ENCODE measurements at regions not wholly inside any gene's neighbourhood (a gene's known extent, or its start where the extent isn't known, plus 50 kb on each side); places are given as distances from the start of the nearest gene placed in this dataset.

DNA sequence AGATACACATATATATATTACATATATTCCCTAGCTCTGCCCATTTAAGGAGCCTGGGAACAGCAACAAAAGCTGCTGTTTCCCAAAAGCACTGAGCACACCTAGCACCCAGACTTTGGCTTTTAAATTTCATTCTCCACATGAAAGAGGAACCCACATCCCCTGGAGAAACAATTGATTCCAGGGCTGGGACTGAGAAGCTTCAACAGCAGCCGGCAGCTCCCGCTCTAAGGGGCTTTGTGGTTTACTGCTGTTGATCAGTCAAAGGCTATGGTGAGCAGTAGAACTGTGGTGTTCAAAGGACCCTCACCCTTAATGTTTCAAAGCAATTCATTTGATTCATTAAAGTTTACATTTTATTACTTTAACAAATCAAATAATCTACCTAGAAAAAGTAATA lies 83.3 kb upstream of the SLC66A3 start:
- no peak for FAIRE-seq
- CTCF ChIA-PET (ENCODE audit: partially characterized antibody) = interaction anchor here (0.5 to 5.9 kb wide), 21 partner anchors 9 to 272 kb away, joined by 3 to 47 read pairs (median 3); no protein-coding TSS in a partner anchor
- no peaks in the 10 kb centered on the region for H3K9me3 ChIP-seq (ENCODE audit: insufficient read depth in 2 of 2, low read depth in 1 of 2, low read length in 1 of 2)
- TF ChIP-seq SIN3A (conservative IDR thresholded peaks at IDR 0.05 in 1 of 2, IDR thresholded peaks at IDR 0.05 in 1 of 2; ENCODE audit: low read depth in 1 of 2, low read length in 2 of 2) (no peak), CBX8 (IDR thresholded peaks at IDR 0.05; ENCODE audit: borderline replicate concordance, low read depth, low read length) (no peak), POU5F1 (IDR thresholded peaks at IDR 0.05; ENCODE audit: low read depth, low read length) (no peak), HDAC2 (IDR thresholded peaks at IDR 0.05; ENCODE audit: borderline replicate concordance in 1 of 2, low read depth in 2 of 2, low read length in 2 of 2) (no peak), JUND (IDR thresholded peaks at IDR 0.05; ENCODE audit: low read length) (no peak), BRCA1 (IDR thresholded peaks at IDR 0.05; ENCODE audit: low read depth, low read length) (no peak), SAP30 (IDR thresholded peaks at IDR 0.05; ENCODE audit: insufficient read depth, insufficient replicate concordance, low read length) (no peak), HDAC6 (IDR thresholded peaks at IDR 0.05; ENCODE audit: low read depth, low read length) (no peak), KDM1A (IDR thresholded peaks at IDR 0.05; ENCODE audit: borderline replicate concordance, low read length) (no peak), NANOG (IDR thresholded peaks at IDR 0.05; ENCODE audit: insufficient read depth, low read depth, low read length, poor library complexity, severe bottlenecking) (no peak), CTBP2 (IDR thresholded peaks at IDR 0.05; ENCODE audit: borderline replicate concordance, insufficient read depth, insufficient read length, low read length) (no peak)
- TF ChIP-seq, protein P1, sequence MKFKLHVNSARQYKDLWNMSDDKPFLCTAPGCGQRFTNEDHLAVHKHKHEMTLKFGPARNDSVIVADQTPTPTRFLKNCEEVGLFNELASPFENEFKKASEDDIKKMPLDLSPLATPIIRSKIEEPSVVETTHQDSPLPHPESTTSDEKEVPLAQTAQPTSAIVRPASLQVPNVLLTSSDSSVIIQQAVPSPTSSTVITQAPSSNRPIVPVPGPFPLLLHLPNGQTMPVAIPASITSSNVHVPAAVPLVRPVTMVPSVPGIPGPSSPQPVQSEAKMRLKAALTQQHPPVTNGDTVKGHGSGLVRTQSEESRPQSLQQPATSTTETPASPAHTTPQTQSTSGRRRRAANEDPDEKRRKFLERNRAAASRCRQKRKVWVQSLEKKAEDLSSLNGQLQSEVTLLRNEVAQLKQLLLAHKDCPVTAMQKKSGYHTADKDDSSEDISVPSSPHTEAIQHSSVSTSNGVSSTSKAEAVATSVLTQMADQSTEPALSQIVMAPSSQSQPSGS (IDR thresholded peaks at IDR 0.05; ENCODE audit: low read length) = no peak

More for the DNA sequence above, 83.3 kb upstream of the SLC66A3 start:
- no peak for DNase-seq (ENCODE audit: low read depth in 1 of 2, low spot score in 2 of 2)
- Histone ChIP-seq H3K9ac (replicated peaks in 1 of 4; ENCODE audit: extremely low read depth in 1 of 4, low read depth in 3 of 4, low read length in 3 of 4) (no peak overlapping the region), H4K5ac (ENCODE audit: insufficient read length, low read depth, low read length) (no peak overlapping the region), H2BK15ac (ENCODE audit: low read length) (no peak overlapping the region), H3K18ac (ENCODE audit: extremely low read depth, low read length) (no peak overlapping the region), H3K79me1 (ENCODE audit: low read depth, low read length) (no peaks in the 10 kb centered on the region), H3K36me3 (ENCODE audit: control insufficient read depth in 2 of 4, insufficient read depth in 4 of 4, low read length in 3 of 4) (no peaks in the 10 kb centered on the region), H3K14ac (ENCODE audit: insufficient read length) (no peak overlapping the region), H2BK120ac (replicated peaks; ENCODE audit: low read depth, low read length) (no peak overlapping the region), H3K27ac (ENCODE audit: low read depth, low read length) (no peak overlapping the region), H3K4me2 (ENCODE audit: insufficient read depth in 1 of 2, low read depth in 2 of 2, low read length in 2 of 2) (no peak overlapping the region), H3K23ac (ENCODE audit: insufficient read length) (no peak overlapping the region), H4K91ac (replicated peaks; ENCODE audit: insufficient read length, low read length) (no peak overlapping the region), H2BK12ac (ENCODE audit: low read depth, low read length) (no peak overlapping the region), H3K4me3 (ENCODE audit: extremely low read depth in 1 of 4, insufficient read depth in 2 of 4, low read depth in 3 of 4, low read length in 4 of 4) (no peak overlapping the region), H4K20me1 (replicated peaks in 1 of 2; ENCODE audit: control insufficient read depth in 1 of 2, insufficient read depth in 2 of 2, low read length in 2 of 2) (no peaks in the 10 kb centered on the region), H3K27me3 (replicated peaks in 1 of 4; ENCODE audit: control insufficient read depth in 3 of 4, extremely low read depth in 1 of 4, insufficient read depth in 3 of 4, low read length in 3 of 4) (no peaks in the 10 kb centered on the region), H4K8ac (ENCODE audit: extremely low read depth, insufficient read depth, low read length) (no peak overlapping the region; the same call in 1 of the 2 replicates), H2AFZ (ENCODE audit: low read length) (no peak overlapping the region), H3K4me1 (replicated peaks in 1 of 4; ENCODE audit: control insufficient read depth in 3 of 4, insufficient read depth in 4 of 4, low read length in 3 of 4) (peaks cover 0 to 6% (median 4%) of the 10 kb centered on the region in 4 experiments; a peak in 4 of 7 replicates), H3K4ac (replicated peaks; ENCODE audit: insufficient read length, low read depth, low read length) (no peak overlapping the region), H2BK5ac (ENCODE audit: low read depth, low read length) (no peak overlapping the region), H3K79me2 (ENCODE audit: control insufficient read depth in 1 of 2, insufficient read depth in 2 of 2, low read length in 2 of 2) (no peaks in the 10 kb centered on the region), H2BK20ac (ENCODE audit: low read length) (no peak overlapping the region), H2AK5ac (ENCODE audit: low read depth, low read length) (no peak overlapping the region), H3K56ac (replicated peaks; ENCODE audit: insufficient read length, low read depth, low read length) (no peak overlapping the region), H3K23me2 (ENCODE audit: low read depth, low read length) (no peaks in the 10 kb centered on the region)
- 91% methylated on average over 2 of the region's 2 CpGs; no CpG with 5 or more reads in 1 of the 2 experiments for WGBS, 2 experiments (ENCODE audit: extremely low coverage in 1 of 2, insufficient coverage in 1 of 2, insufficient read length in 1 of 2, insufficient replicate concordance in 2 of 2, low coverage in 1 of 2, low lambda C conversion rate in 2 of 2, missing lambda C conversion rate in 1 of 2)
- POLR2A ChIA-PET (ENCODE audit: partially characterized antibody) = no interaction called here

Data from H1 (cell line).